GM12878 (cell line): ENCODE measurements at regions not wholly inside any gene's neighbourhood (a gene's known extent, or its start where the extent isn't known, plus 50 kb on each side); places are given as distances from the start of the nearest gene placed in this dataset.

Experiments
- CTCF ChIP-seq, 3 experiments: IDR thresholded peaks in 2 of 3; conservative IDR thresholded peaks in 1 of 3; 2 replicates each; pipeline ENCODE4 v1.5.1; 2011; ENCODE audit warnings: low read depth in 3 of 3, low read length in 3 of 3, mild to moderate bottlenecking in 3 of 3, control low read depth in 2 of 3, moderate library complexity in 2 of 3, inconsistent platforms in 1 of 3, mixed read lengths in 1 of 3; ENCODE audit not compliant: control insufficient read depth in 2 of 3, insufficient read depth in 1 of 3; ENCODE audit errors: extremely low read depth in 1 of 3
- RAD51 ChIP-seq: fragments of 450-650 bp; IDR thresholded peaks from 2 replicates; pipeline ENCODE4 v1.6.1; 2016; ENCODE audit warnings: moderate library complexity, mild to moderate bottlenecking, inconsistent platforms
- REST ChIP-seq: IDR thresholded peaks from 2 replicates; pipeline ENCODE4 v1.6.1; 2012; ENCODE audit warnings: mild to moderate bottlenecking, low read depth, low read length

GRCh38 chr11:15507592-15507991 lies 392.9 kb downstream of the INSC start:
- TF ChIP-seq RAD51 (no peak), CTCF (IDR thresholded peaks at IDR 0.05 in 2 of 3, conservative IDR thresholded peaks at IDR 0.05 in 1 of 3; ENCODE audit: control insufficient read depth in 2 of 3, extremely low read depth in 1 of 3, insufficient read depth in 1 of 3, low read depth in 3 of 3, low read length in 3 of 3) (no peak), REST (no peak)
